Femur (tissue), 1 donor: ENCODE measurements at regions not wholly inside any gene's neighbourhood (a gene's known extent, or its start where the extent isn't known, plus 50 kb on each side); places are given as distances from the start of the nearest gene placed in this dataset.

ENCODE experiments used
- DNase-seq: peaks from one replicate; pipeline ENCODE4 v3.0.0-alpha.2; 2017

- DNase-seq, result no peak
Observed at GRCh38 chr7:25279705-25280104, 51.4 kb upstream of the NPVF start.

GRCh38 chr7:25280181-25280580 is 51.9 kb upstream of the NPVF start:
- DNase-seq, result no peak

- DNase-seq, result no peak
Observed at GRCh38 chr7:25282194-25282593, 53.9 kb upstream of the NPVF start.

GRCh38 chr7:25286756-25287155 is 58.5 kb upstream of the NPVF start:
- no peak for DNase-seq

GRCh38 chr7:25287291-25287690 is 59.0 kb upstream of the NPVF start:
- no peak for DNase-seq

GRCh38 chr7:25288556-25289307 is 60.4 kb upstream of the NPVF start:
- peak; percentile 84 for DNase-seq

GRCh38 chr7:25289518-25289917 is 61.2 kb upstream of the NPVF start:
- DNase-seq, result no peak

GRCh38 chr7:25294624-25295023 is 66.3 kb upstream of the NPVF start:
- no peak for DNase-seq

- no peak for DNase-seq
Observed at GRCh38 chr7:25295387-25295786, 67.1 kb upstream of the NPVF start.

- no peak for DNase-seq
Observed at GRCh38 chr7:25296086-25296485, 67.8 kb upstream of the NPVF start.

GRCh38 chr7:25297278-25297677 is 69.0 kb upstream of the NPVF start:
- no peak for DNase-seq

GRCh38 chr7:25303281-25304181 is 75.2 kb upstream of the NPVF start:
- DNase-seq, result peak; percentile 77

GRCh38 chr7:25304691-25305090 is 76.4 kb upstream of the NPVF start:
- no peak for DNase-seq

- no peak for DNase-seq
Observed at GRCh38 chr7:25305831-25306230, 77.5 kb upstream of the NPVF start.

GRCh38 chr7:25307624-25308023 is 79.3 kb upstream of the NPVF start:
- DNase-seq, result no peak

GRCh38 chr7:25308246-25308645 is 80.0 kb upstream of the NPVF start:
- DNase-seq, result no peak

- DNase-seq, result peak; percentile 60
Observed at GRCh38 chr7:25308906-25309705, 80.8 kb upstream of the NPVF start.

- no peak for DNase-seq
Observed at GRCh38 chr7:25310896-25311295, 82.6 kb upstream of the NPVF start.

- DNase-seq, result no peak
Observed at GRCh38 chr7:25311346-25311745, 83.1 kb upstream of the NPVF start.

GRCh38 chr7:25312968-25313367 is 84.7 kb upstream of the NPVF start:
- DNase-seq, result no peak

GRCh38 chr7:25313526-25313925 is 85.2 kb upstream of the NPVF start:
- no peak for DNase-seq

GRCh38 chr7:25314094-25314730 is 85.9 kb upstream of the NPVF start:
- DNase-seq, result no peak
